GM23338 (cell line): ENCODE measurements at regions not wholly inside any gene's neighbourhood (a gene's known extent, or its start where the extent isn't known, plus 50 kb on each side); places are given as distances from the start of the nearest gene placed in this dataset.

Source experiments
- ATAC-seq: fragments of 200-7000 bp; cut with Tn5 transposase; 3 replicates; pipeline ENCODE4 v1.9.1; 2020
- DNase-seq: peaks from one replicate; pipeline ENCODE4 v3.0.0-alpha.2; 2015; ENCODE audit warnings: low spot score
- H2AFZ ChIP-seq: fragments of 200-600 bp; sonication (generic); 2 replicates; pipeline ENCODE4 v1.8.0; 2016; ENCODE audit warnings: antibody characterized with exemption, mild to moderate bottlenecking, moderate library complexity
- H3F3A ChIP-seq: fragments of 200-600 bp; sonication (generic); replicated peaks from 2 replicates; pipeline ENCODE4 v1.8.0; 2017; ENCODE audit warnings: antibody characterized with exemption, mixed run types, low read depth
- H3K27ac ChIP-seq: fragments of 200-600 bp; sonication (generic); 2 replicates; pipeline ENCODE4 v1.6.1; 2016; ENCODE audit warnings: low read depth
- H3K27me3 ChIP-seq: fragments of 200-600 bp; sonication (generic); 2 replicates; pipeline ENCODE4 v1.8.0; 2016; ENCODE audit warnings: mild to moderate bottlenecking, mixed run types, moderate library complexity; ENCODE audit not compliant: insufficient read depth
- H3K36me3 ChIP-seq: fragments of 200-600 bp; sonication (generic); 2 replicates; pipeline ENCODE4 v1.8.0; 2016; ENCODE audit warnings: mild to moderate bottlenecking; ENCODE audit not compliant: insufficient read depth
- H3K4me1 ChIP-seq: fragments of 200-600 bp; sonication (generic); 2 replicates; pipeline ENCODE4 v1.8.0; 2016; ENCODE audit warnings: mild to moderate bottlenecking, moderate library complexity; ENCODE audit not compliant: insufficient read depth
- H3K4me2 ChIP-seq: fragments of 200-600 bp; sonication (generic); 2 replicates; pipeline ENCODE4 v1.7.1; 2017; ENCODE audit warnings: mixed run types
- H3K4me3 ChIP-seq: fragments of 200-600 bp; sonication (generic); 2 replicates; pipeline ENCODE4 v1.6.1; 2016; ENCODE audit warnings: mixed run types
- H3K79me2 ChIP-seq: fragments of 200-600 bp; sonication (generic); replicated peaks from 2 replicates; pipeline ENCODE4 v1.8.0; 2017; ENCODE audit warnings: mild to moderate bottlenecking; ENCODE audit not compliant: insufficient read depth
- H3K9me2 ChIP-seq: fragments of 200-600 bp; sonication (generic); 2 replicates; pipeline ENCODE4 v1.8.0; 2017; ENCODE audit not compliant: insufficient read depth
- H4K20me1 ChIP-seq: fragments of 200-600 bp; sonication (generic); replicated peaks from 2 replicates; pipeline ENCODE4 v1.8.0; 2017; ENCODE audit warnings: mild to moderate bottlenecking; ENCODE audit not compliant: insufficient read depth
- H3K27ac Mint-ChIP-seq: 2 replicates; pipeline ENCODE4 v1.8.0; 2020; ENCODE audit warnings: inconsistent platforms, mild to moderate bottlenecking, moderate library complexity, mixed read lengths
- H3K27me3 Mint-ChIP-seq: 3 replicates; pipeline ENCODE4 v1.8.0; 2022; ENCODE audit warnings: low read depth, mild to moderate bottlenecking, moderate library complexity, mixed read lengths, inconsistent platforms; ENCODE audit not compliant: insufficient read depth, poor library complexity
- H3K36me3 Mint-ChIP-seq: 3 replicates; pipeline ENCODE4 v1.8.0; 2021; ENCODE audit warnings: low read depth, mild to moderate bottlenecking, inconsistent platforms, moderate library complexity, mixed read lengths
- H3K4me1 Mint-ChIP-seq: 3 replicates; pipeline ENCODE4 v1.8.0; 2020; ENCODE audit warnings: mild to moderate bottlenecking, inconsistent platforms, mixed read lengths
- H3K4me3 Mint-ChIP-seq: 3 replicates; pipeline ENCODE4 v1.8.0; 2021; ENCODE audit warnings: moderate library complexity, mild to moderate bottlenecking, inconsistent platforms, mixed read lengths
- H3K9me3 Mint-ChIP-seq: 3 replicates; pipeline ENCODE4 v1.8.0; 2020; ENCODE audit warnings: moderate library complexity, mild to moderate bottlenecking, inconsistent platforms, mixed read lengths
- EZH2 ChIP-seq: fragments of 200-600 bp; sonication (generic); IDR thresholded peaks from one replicate; pipeline ENCODE4 v1.8.0; 2017; ENCODE audit warnings: antibody characterized with exemption, mild to moderate bottlenecking, low read depth; ENCODE audit not compliant: unreplicated experiment
- EZH2phosphoT487 ChIP-seq: fragments of 200-600 bp; sonication (generic); IDR thresholded peaks from one replicate; pipeline ENCODE4 v1.8.1; 2018; ENCODE audit warnings: antibody characterized with exemption; ENCODE audit not compliant: unreplicated experiment
- JUNB ChIP-seq: IDR thresholded peaks from one replicate; pipeline ENCODE4 v1.6.1; 2016; ENCODE audit warnings: antibody characterized with exemption; ENCODE audit not compliant: unreplicated experiment
- POLR2AphosphoS5 ChIP-seq: IDR thresholded peaks from 2 replicates; pipeline ENCODE4 v1.6.1; 2016; ENCODE audit warnings: antibody characterized with exemption, low read depth
- STAT1 ChIP-seq: IDR thresholded peaks from one replicate; pipeline ENCODE4 v1.6.1; 2016; ENCODE audit warnings: antibody characterized with exemption; ENCODE audit not compliant: unreplicated experiment
- ZNF114 ChIP-seq: fragments of 250-450 bp; sonication (Bioruptor Pico); IDR thresholded peaks from 2 replicates; pipeline ENCODE4 v1.5.0; 2020; ENCODE audit warnings: mild to moderate bottlenecking, moderate library complexity
- ZNF331 ChIP-seq: fragments of 250-450 bp; sonication (Bioruptor Pico); IDR thresholded peaks from 2 replicates; pipeline ENCODE4 v1.5.0; 2020; ENCODE audit warnings: low read depth, mild to moderate bottlenecking, moderate library complexity
- ZNF462 ChIP-seq: fragments of 250-450 bp; sonication (Bioruptor Pico); IDR thresholded peaks from 2 replicates; pipeline ENCODE4 v1.5.0; 2020; ENCODE audit warnings: mild to moderate bottlenecking, moderate library complexity

GRCh38 chr6:44038543-44039065 is 88.6 kb downstream of the MRPL14 start (continued):
- TF ChIP-seq ZNF462 (CRISPR knock-in tag) (no peak), ZNF331 (CRISPR knock-in tag) (no peak), JUNB (no peak), POLR2AphosphoS5 (no peak)

GRCh38 chr6:44037847-44038542 is 89.3 kb downstream of the MRPL14 start:
- H3K4me3 ChIP-seq, result no peak overlapping the region
- H3K27ac Mint-ChIP-seq, result no peak overlapping the region
- no peak overlapping the region for H3K4me3 Mint-ChIP-seq

More at GRCh38 chr6:44037847-44038542, 89.3 kb downstream of the MRPL14 start:
- H3K4me1 ChIP-seq, result peaks cover 13% of the 10 kb centered on the region
- Mint-ChIP-seq H3K36me3 (no peaks in the 10 kb centered on the region), H3K9me3 (no peaks in the 10 kb centered on the region), H3K27me3 (peaks cover 15% of the 10 kb centered on the region), H3K4me1 (peaks cover 41% of the 10 kb centered on the region)
- no peaks in the 10 kb centered on the region for H3K9me2 ChIP-seq
- no peaks in the 10 kb centered on the region for H3K27me3 ChIP-seq
- TF ChIP-seq ZNF462 (CRISPR knock-in tag) (no peak), EZH2 (no peak), STAT1 (no peak), EZH2phosphoT487 (no peak), POLR2AphosphoS5 (no peak), ZNF114 (CRISPR knock-in tag) (no peak)
- no peak overlapping the region for H3K4me2 ChIP-seq
- H3F3A ChIP-seq, result no peaks in the 10 kb centered on the region
- no peaks in the 10 kb centered on the region for H4K20me1 ChIP-seq
- H2AFZ ChIP-seq, result no peak overlapping the region
- ATAC-seq, result no peak
- H3K36me3 ChIP-seq, result no peaks in the 10 kb centered on the region
- H3K79me2 ChIP-seq, result no peaks in the 10 kb centered on the region
- no peak for DNase-seq
- no peak overlapping the region for H3K27ac ChIP-seq
